BJ (cell line): ENCODE measurements at regions not wholly inside any gene's neighbourhood (a gene's known extent, or its start where the extent isn't known, plus 50 kb on each side); places are given as distances from the start of the nearest gene placed in this dataset.

Experiments
- CTCF ChIA-PET: fragments of 350-600 bp; formaldehyde crosslinking; extraction: SDS; loops from one replicate; lab custom pipeline; 2021; ENCODE audit warnings: antibody characterized with exemption, inconsistent platforms; lab: Yijun Ruan, JAX
- POLR2A ChIA-PET: fragments of 300-600 bp; sonication (Branson Sonifier 250); formaldehyde crosslinking; extraction: SDS; loops from one replicate; lab custom pipeline; 2021; ENCODE audit warnings: antibody characterized with exemption; lab: Charles Lee
- DNase-seq: peaks from one replicate; pipeline ENCODE4 v3.0.0-alpha.2; 2011; ENCODE audit warnings: low read depth
- H3K27me3 ChIP-seq: 2 replicates; pipeline ENCODE4 v1.6.0; 2011; ENCODE audit warnings: low read length; ENCODE audit not compliant: control insufficient read depth, insufficient read depth
- H3K36me3 ChIP-seq: 2 replicates; pipeline ENCODE4 v1.5.1; 2011; ENCODE audit warnings: low read length; ENCODE audit not compliant: control insufficient read depth, insufficient read depth
- H3K4me3 ChIP-seq: 2 replicates; pipeline ENCODE4 v1.5.1; 2011; ENCODE audit warnings: low read depth, mild to moderate bottlenecking, control low read depth, low read length
- TF ChIP-seq, protein P1 (sequence below): IDR thresholded peaks from 2 replicates; pipeline ENCODE4 v1.5.1; 2011; ENCODE audit warnings: low read depth, mild to moderate bottlenecking, control low read depth, inconsistent platforms, low read length, moderate library complexity; ENCODE audit not compliant: insufficient read depth

- H3K4me3 ChIP-seq = no peak overlapping the region
- ChIA-PET CTCF (interaction anchor here (0.9 to 2.0 kb wide), 2 partner anchors 10 to 32 kb away, joined by 3 to 5 read pairs; no protein-coding TSS in a partner anchor), POLR2A (no interaction called here)
- TF ChIP-seq, protein P1, sequence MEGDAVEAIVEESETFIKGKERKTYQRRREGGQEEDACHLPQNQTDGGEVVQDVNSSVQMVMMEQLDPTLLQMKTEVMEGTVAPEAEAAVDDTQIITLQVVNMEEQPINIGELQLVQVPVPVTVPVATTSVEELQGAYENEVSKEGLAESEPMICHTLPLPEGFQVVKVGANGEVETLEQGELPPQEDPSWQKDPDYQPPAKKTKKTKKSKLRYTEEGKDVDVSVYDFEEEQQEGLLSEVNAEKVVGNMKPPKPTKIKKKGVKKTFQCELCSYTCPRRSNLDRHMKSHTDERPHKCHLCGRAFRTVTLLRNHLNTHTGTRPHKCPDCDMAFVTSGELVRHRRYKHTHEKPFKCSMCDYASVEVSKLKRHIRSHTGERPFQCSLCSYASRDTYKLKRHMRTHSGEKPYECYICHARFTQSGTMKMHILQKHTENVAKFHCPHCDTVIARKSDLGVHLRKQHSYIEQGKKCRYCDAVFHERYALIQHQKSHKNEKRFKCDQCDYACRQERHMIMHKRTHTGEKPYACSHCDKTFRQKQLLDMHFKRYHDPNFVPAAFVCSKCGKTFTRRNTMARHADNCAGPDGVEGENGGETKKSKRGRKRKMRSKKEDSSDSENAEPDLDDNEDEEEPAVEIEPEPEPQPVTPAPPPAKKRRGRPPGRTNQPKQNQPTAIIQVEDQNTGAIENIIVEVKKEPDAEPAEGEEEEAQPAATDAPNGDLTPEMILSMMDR = no peak
- no peaks in the 10 kb centered on the region for H3K36me3 ChIP-seq
- no peak for DNase-seq
- no peaks in the 10 kb centered on the region for H3K27me3 ChIP-seq
Observed at GRCh38 chr2:39549718-39550464, 112.8 kb upstream of the MAP4K3 start.

GRCh38 chr2:39550701-39551285, 113.7 kb upstream of the MAP4K3 start:
- no peak overlapping the region for H3K4me3 ChIP-seq
- H3K27me3 ChIP-seq = no peaks in the 10 kb centered on the region
- TF ChIP-seq, protein P1 = no peak
- DNase-seq = no peak
- H3K36me3 ChIP-seq = no peaks in the 10 kb centered on the region
- CTCF ChIA-PET = interaction anchor here (0.9 to 2.0 kb wide), 2 partner anchors 11 to 33 kb away, joined by 3 to 5 read pairs; no protein-coding TSS in a partner anchor
- POLR2A ChIA-PET = no interaction called here

DNA sequence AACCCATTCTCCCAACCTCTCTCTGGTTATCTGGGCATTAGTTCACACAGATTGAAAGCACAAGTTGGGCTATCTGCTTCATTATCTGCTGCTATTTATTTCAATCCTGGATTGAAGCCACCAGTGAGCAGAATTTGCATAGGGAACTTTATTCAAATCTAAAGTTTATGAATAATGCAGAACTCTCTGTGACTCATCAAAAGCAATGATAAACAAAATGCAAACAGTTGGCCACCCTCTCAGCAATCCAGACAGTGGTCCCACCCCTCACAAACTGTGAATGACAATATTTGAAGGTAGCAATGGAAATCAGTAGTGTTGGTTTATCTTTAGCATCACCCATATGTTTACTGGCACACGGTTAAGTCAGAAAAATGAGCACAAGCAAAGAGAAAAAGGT, 106.8 kb upstream of the TMEM178A start:
- Histone ChIP-seq H3K36me3 (no peaks in the 10 kb centered on the region), H3K4me3 (no peak overlapping the region), H3K27me3 (no peaks in the 10 kb centered on the region; the same call in 1 of the 2 replicates)
- TF ChIP-seq, protein P1 = no peak
- ChIA-PET CTCF (no interaction called here), POLR2A (no interaction called here)
- DNase-seq = no peak

DNA sequence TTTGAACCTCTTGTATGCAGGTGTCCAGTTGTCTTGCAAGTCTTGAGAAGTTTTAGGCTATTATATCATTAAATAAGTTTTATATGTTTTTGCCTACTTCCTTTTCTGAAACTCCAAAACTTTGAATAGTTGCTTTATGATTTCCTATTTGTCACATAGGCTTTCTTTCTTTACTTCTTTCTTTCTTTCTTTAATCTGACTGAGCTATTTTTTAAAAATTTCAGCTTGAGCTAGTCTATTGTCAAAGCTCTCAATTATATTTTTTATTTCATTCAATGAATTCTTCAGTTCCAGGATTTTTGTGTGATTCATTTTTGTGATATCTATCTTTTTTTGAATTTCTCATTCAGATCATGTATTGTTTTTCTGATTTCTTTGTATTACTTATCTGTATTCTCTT, 102.1 kb upstream of the TMEM178A start:
- no peaks in the 10 kb centered on the region for H3K36me3 ChIP-seq
- TF ChIP-seq, protein P1 = no peak
- DNase-seq = no peak
- ChIA-PET CTCF (no interaction called here), POLR2A (no interaction called here)
- no peak overlapping the region for H3K4me3 ChIP-seq
- no peaks in the 10 kb centered on the region; the same call in 1 of the 2 replicates for H3K27me3 ChIP-seq

DNA sequence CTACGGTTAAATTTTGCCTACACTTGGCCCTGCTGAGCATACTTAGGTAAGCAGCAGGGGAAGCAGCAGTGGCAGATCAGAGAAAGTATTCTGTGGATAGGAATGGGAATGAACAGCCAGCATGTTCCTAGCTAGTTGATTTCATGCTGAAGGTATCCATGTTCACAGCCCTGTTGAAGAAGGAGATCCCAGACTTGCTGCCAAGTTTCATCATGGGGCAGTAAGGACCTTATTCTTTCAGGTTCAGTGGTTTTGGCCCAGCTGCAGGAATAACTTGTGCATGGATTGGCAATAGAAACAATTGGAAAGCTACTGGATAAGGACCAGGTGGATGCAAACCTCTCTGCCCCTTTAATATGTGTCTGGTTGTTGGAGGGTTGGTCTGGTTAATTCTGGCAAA, 98.2 kb upstream of the TMEM178A start:
- TF ChIP-seq, protein P1 = no peak
- DNase-seq = no peak
- H3K27me3 ChIP-seq = no peaks in the 10 kb centered on the region
- POLR2A ChIA-PET = interaction anchor here (0.9 kb wide), 1 partner anchor 98 kb away, joined by 3 read pairs; no protein-coding TSS in a partner anchor
- no peak overlapping the region for H3K4me3 ChIP-seq
- CTCF ChIA-PET = interaction anchor here (0.8 to 1.1 kb wide), 4 partner anchors 26 to 177 kb away, joined by 3 read pairs; no protein-coding TSS in a partner anchor
- H3K36me3 ChIP-seq = no peaks in the 10 kb centered on the region
